HCT116 (cell line): ENCODE measurements at regions not wholly inside any gene's neighbourhood (a gene's known extent, or its start where the extent isn't known, plus 50 kb on each side); places are given as distances from the start of the nearest gene placed in this dataset.

ENCODE experiments used
- ATAC-seq: fragments of 200-7000 bp; cut with Tn5 transposase; 2 replicates; pipeline ENCODE4 v1.9.1; 2020; ENCODE audit warnings: mild to moderate bottlenecking, moderate library complexity
- BruUV-seq: library from RNA; stranded (reverse); fragments of 400-500 nt; replicated peaks from 2 replicates; lab custom pipeline; 2021; lab: Mats Ljungman, UMichigan
- CTCF ChIA-PET: fragments of 300-600 bp; sonication (Branson Sonifier 250); formaldehyde crosslinking; loops from one replicate; lab custom pipeline; 2021; ENCODE audit warnings: antibody characterized with exemption; lab: Charles Lee
- POLR2A ChIA-PET: fragments of 300-600, 350-600 bp; sonication (Branson Sonifier 250); formaldehyde crosslinking; loops from one replicate; lab custom pipeline; 2021; ENCODE audit warnings: antibody characterized with exemption; lab: Charles Lee
- RAD21 ChIA-PET, 2 experiments: fragments of 300-600 bp; sonication (Branson Sonifier 250); formaldehyde crosslinking; loops; one replicate each; lab custom pipeline; 2023; ENCODE audit warnings: low total read pairs in 2 of 2; ENCODE audit not compliant: uncharacterized antibody in 2 of 2, unreplicated experiment in 2 of 2, low non-redundant PET in 1 of 2; lab: Charles Lee
- DNase-seq: peaks from one replicate; pipeline ENCODE4 v3.0.0-alpha.2; 2010; ENCODE audit warnings: low read depth, low spot score
- H2AFZ ChIP-seq: fragments of 200-600 bp; shearing (Covaris generic), sonication (generic); 2 replicates; pipeline ENCODE4 v1.6.1; 2017; ENCODE audit warnings: low read depth, mixed run types, mixed read lengths, antibody characterized with exemption, low read length; ENCODE audit not compliant: poor library complexity, severe bottlenecking
- H3K27ac ChIP-seq: 2 replicates; pipeline ENCODE4 v1.5.1; 2012; ENCODE audit warnings: low read depth, low read length
- H3K27me3 ChIP-seq: fragments of 200-600 bp; sonication (generic); 2 replicates; pipeline ENCODE4 v1.6.1; 2016; ENCODE audit warnings: mixed run types, low read length, mixed read lengths; ENCODE audit not compliant: insufficient read depth
- H3K36me3 ChIP-seq, 2 experiments: fragments of 200-500 bp in 1 of 2; fragments of 200-600 bp in 1 of 2; sonication (Bioruptor generic) in 1 of 2; sonication (generic) in 1 of 2; 2 replicates each; pipeline versions ENCODE4 v1.5.1 to v1.6.1; 2014 to 2016; ENCODE audit warnings: low read length in 2 of 2, inconsistent platforms in 1 of 2, mixed read lengths in 1 of 2, mixed run types in 1 of 2; ENCODE audit not compliant: insufficient read depth in 2 of 2, control insufficient read depth in 1 of 2
- H3K4me1 ChIP-seq, 2 experiments: fragments of 200-600 bp in 1 of 2; sonication (generic) in 1 of 2; 2 replicates each; pipeline versions ENCODE4 v1.5.1 to v1.6.1; 2012 to 2017; ENCODE audit warnings: low read length in 2 of 2, inconsistent platforms in 1 of 2, mild to moderate bottlenecking in 1 of 2, mixed read lengths in 1 of 2, mixed run types in 1 of 2, moderate library complexity in 1 of 2; ENCODE audit not compliant: insufficient read depth in 2 of 2, control insufficient read depth in 1 of 2
- H3K4me2 ChIP-seq: fragments of 200-600 bp; sonication (generic); 2 replicates; pipeline ENCODE4 v1.6.1; 2017; ENCODE audit warnings: mixed run types, low read length, mixed read lengths
- H3K4me3 ChIP-seq, 2 experiments: fragments of 200-600 bp in 1 of 2; sonication (generic) in 1 of 2; replicated peaks in 1 of 2; 2 replicates each; pipeline ENCODE4 v1.5.1; 2011 to 2016; ENCODE audit warnings: low read length in 2 of 2, control low read depth in 1 of 2, low read depth in 1 of 2, mild to moderate bottlenecking in 1 of 2, mixed read lengths in 1 of 2, mixed run types in 1 of 2
- H3K79me2 ChIP-seq: fragments of 200-600 bp; sonication (generic); 2 replicates; pipeline ENCODE4 v1.6.1; 2017; ENCODE audit warnings: mild to moderate bottlenecking, mixed run types, low read length, moderate library complexity, mixed read lengths; ENCODE audit not compliant: insufficient read depth
- H3K9ac ChIP-seq: fragments of 200-600 bp; sonication (generic); 2 replicates; pipeline ENCODE4 v1.6.1; 2016; ENCODE audit warnings: low read length, mixed read lengths
- H3K9me2 ChIP-seq: fragments of 200-600 bp; sonication (generic), shearing (Covaris generic); 2 replicates; pipeline ENCODE4 v1.6.1; 2017; ENCODE audit warnings: mixed run types, mild to moderate bottlenecking, moderate library complexity; ENCODE audit not compliant: insufficient read depth
- H3K9me3 ChIP-seq, 2 experiments: fragments of 200-500 bp in 1 of 2; fragments of 200-600 bp in 1 of 2; sonication (Bioruptor generic) in 1 of 2; sonication (generic) in 1 of 2; 2 replicates each; pipeline ENCODE4 v1.6.1; 2014 to 2017; ENCODE audit warnings: low read length in 2 of 2, mixed read lengths in 2 of 2, inconsistent platforms in 1 of 2, low read depth in 1 of 2, mild to moderate bottlenecking in 1 of 2, mixed run types in 1 of 2, moderate library complexity in 1 of 2; ENCODE audit not compliant: control insufficient read depth in 1 of 2, insufficient read depth in 1 of 2
- H4K20me1 ChIP-seq: fragments of 200-600 bp; sonication (generic), shearing (Covaris generic); 2 replicates; pipeline ENCODE4 v1.6.1; 2017; ENCODE audit warnings: mixed run types, mild to moderate bottlenecking, moderate library complexity; ENCODE audit not compliant: insufficient read depth
- ATF3 ChIP-seq: IDR thresholded peaks from 2 replicates; pipeline ENCODE4 v1.6.1; 2012
- CBX3 ChIP-seq: IDR thresholded peaks from 2 replicates; pipeline ENCODE4 v1.6.1; 2012; ENCODE audit warnings: low read depth
- EGR1 ChIP-seq: IDR thresholded peaks from 2 replicates; pipeline ENCODE4 v1.6.1; 2012; ENCODE audit warnings: low read depth
- FOSL1 ChIP-seq: IDR thresholded peaks from 2 replicates; pipeline ENCODE4 v1.6.1; 2012; ENCODE audit warnings: low read depth
- TCF7L2 ChIP-seq: IDR thresholded peaks from 2 replicates; pipeline ENCODE4 v1.7.0; 2011; ENCODE audit warnings: borderline replicate concordance, inconsistent platforms; ENCODE audit not compliant: insufficient read depth, insufficient read length; ENCODE audit errors: extremely low read depth
- intact Hi-C: fragments of 100-400 bp; cut with micrococcal nuclease; formaldehyde crosslinking; loops from 2 replicates; pipeline ENCODE4 v1.10.0; 2022

- no peak for DNase-seq
- CTCF ChIA-PET, result no interaction called here
- H3K36me3 ChIP-seq, result no peaks in the 10 kb centered on the region
- H3K9me2 ChIP-seq, result no peaks in the 10 kb centered on the region
- BruUV-seq, result no TSS peak
- H4K20me1 ChIP-seq, result no peaks in the 10 kb centered on the region
- RAD21 ChIA-PET, result no interaction called here
- ATAC-seq, result no peak
- no peak overlapping the region for H2AFZ ChIP-seq
- H3K9ac ChIP-seq, result no peak overlapping the region
- POLR2A ChIA-PET, result no interaction called here
- no peak overlapping the region for H3K4me2 ChIP-seq
- intact Hi-C loops, result no loop called here
- no peaks in the 10 kb centered on the region for H3K79me2 ChIP-seq
- no peaks in the 10 kb centered on the region for H3K27me3 ChIP-seq
- TF ChIP-seq TCF7L2, result no peak
- H3K27ac ChIP-seq, result no peak overlapping the region
- no peak overlapping the region for H3K4me3 ChIP-seq
- no peaks in the 10 kb centered on the region for H3K9me3 ChIP-seq
- peaks cover 0 to 5% of the 10 kb centered on the region in 2 experiments; a peak in 2 of 4 replicates for H3K4me1 ChIP-seq
These were observed 105.0 kb upstream of the ZNF184 start for GRCh38 chr6:27577922-27578321.

- H3K4me3 ChIP-seq, result no peak overlapping the region
- peak; percentile 41 for DNase-seq
- no peaks in the 10 kb centered on the region for H3K79me2 ChIP-seq
- RAD21 ChIA-PET, result interaction anchor here in 1 of 2 experiments (0.6 kb wide), 1 partner anchor 1234 kb away, joined by 4 read pairs; no protein-coding TSS in a partner anchor
- CTCF ChIA-PET, result no interaction called here
- peaks cover 0 to 5% of the 10 kb centered on the region in 2 experiments; a peak in 2 of 4 replicates for H3K4me1 ChIP-seq
- H3K27me3 ChIP-seq, result no peaks in the 10 kb centered on the region
- H3K36me3 ChIP-seq, result no peaks in the 10 kb centered on the region
- intact Hi-C loops, result no loop called here
- no peaks in the 10 kb centered on the region for H3K9me2 ChIP-seq
- peak; percentile 95 for ATAC-seq
- peak overlapping the region; percentile 33 for H3K4me2 ChIP-seq
- POLR2A ChIA-PET, result interaction anchor here (0.6 kb wide), 1 partner anchor 344 kb away, joined by 3 read pairs; no protein-coding TSS in a partner anchor
- BruUV-seq, result no TSS peak
- no peak overlapping the region for H3K9ac ChIP-seq
- H4K20me1 ChIP-seq, result no peaks in the 10 kb centered on the region
- H3K27ac ChIP-seq, result no peak overlapping the region
- H2AFZ ChIP-seq, result peak overlapping the region; percentile 43
- no peaks in the 10 kb centered on the region for H3K9me3 ChIP-seq
- TF ChIP-seq EGR1 (no peak), ATF3 (peak; percentile 96), FOSL1 (peak; percentile 21; the same call in 1 of the 2 replicates), CBX3 (peak; percentile 82)
These were observed 102.9 kb upstream of the ZNF184 start for GRCh38 chr6:27575594-27576361.
